K562 (cell line): ENCODE measurements at regions not wholly inside any gene's neighbourhood (a gene's known extent, or its start where the extent isn't known, plus 50 kb on each side); places are given as distances from the start of the nearest gene placed in this dataset.

Source experiments
- ATAC-seq: fragments of 200-7000 bp; cut with Tn5 transposase; 3 replicates; pipeline ENCODE4 v1.9.1; 2020; ENCODE audit warnings: moderate library complexity
- BruUV-seq: library from RNA; stranded (reverse); fragments of 400-500 nt; replicated peaks from 2 replicates; lab custom pipeline; 2021; lab: Mats Ljungman, UMichigan
- CTCF ChIA-PET: fragments of 300-600 bp; formaldehyde crosslinking; extraction: SDS; loops from one replicate; lab custom pipeline; 2021; ENCODE audit warnings: low intra/inter-chr PET ratio; lab: Yijun Ruan, JAX
- POLR2A ChIA-PET: fragments of 300-600, 350-650 bp; sonication (Branson Sonifier 250); formaldehyde crosslinking; extraction: SDS; loops from one replicate; lab custom pipeline; 2021; ENCODE audit warnings: antibody characterized with exemption, inconsistent platforms; lab: Yijun Ruan, JAX
- DNase-seq, 4 experiments: peaks; one replicate each; pipeline versions ENCODE4 v3.0.0 to v3.0.0-alpha.2; 2011 to 2018; ENCODE audit warnings: low spot score in 3 of 4, mixed read lengths in 3 of 4; ENCODE audit errors: extremely low read depth in 1 of 4
- FAIRE-seq: peaks from 2 replicates; lab custom pipeline; 2011; peaks lifted over from hg19 to GRCh38; lab: Jason Lieb, UNC
- H2AFZ ChIP-seq: 2 replicates; pipeline ENCODE4 v1.6.0; 2011; ENCODE audit warnings: low read depth, low read length, control low read depth, inconsistent platforms
- H3K27ac ChIP-seq: fragments of 200-600 bp; 3 replicates; pipeline ENCODE4 v1.8.0; 2011; ENCODE audit warnings: low read depth, mild to moderate bottlenecking, control low read depth, inconsistent platforms, low read length, moderate library complexity, mixed read lengths; ENCODE audit errors: extremely low read depth
- H3K27me3 ChIP-seq, 2 experiments: fragments of 300-600 bp in 1 of 2; 2 replicates in 1 of 2; 3 replicates in 1 of 2; pipeline versions ENCODE4 v1.6.0 to v1.8.0; 2011; ENCODE audit warnings: inconsistent platforms in 2 of 2, low read length in 2 of 2, mild to moderate bottlenecking in 1 of 2, mixed read lengths in 1 of 2, moderate library complexity in 1 of 2; ENCODE audit not compliant: control insufficient read depth in 2 of 2, insufficient read depth in 2 of 2
- H3K36me3 ChIP-seq: fragments of 300-600 bp; 3 replicates; pipeline ENCODE4 v1.8.0; 2011; ENCODE audit warnings: mild to moderate bottlenecking, low read length, inconsistent platforms; ENCODE audit not compliant: control insufficient read depth, insufficient read depth
- H3K4me1 ChIP-seq, 2 experiments: fragments of 200-600 bp in 1 of 2; replicated peaks in 1 of 2; 2 replicates in 1 of 2; 3 replicates in 1 of 2; pipeline versions ENCODE4 v1.5.1 to v1.8.0; 2011; ENCODE audit warnings: inconsistent platforms in 2 of 2, low read length in 2 of 2, mild to moderate bottlenecking in 1 of 2, mixed read lengths in 1 of 2, moderate library complexity in 1 of 2; ENCODE audit not compliant: control insufficient read depth in 2 of 2, insufficient read depth in 2 of 2
- H3K4me2 ChIP-seq: 2 replicates; pipeline ENCODE4 v1.6.1; 2011; ENCODE audit warnings: low read length, control low read depth, inconsistent platforms, mixed read lengths; ENCODE audit not compliant: insufficient read depth
- H3K4me3 ChIP-seq: fragments of 200-600 bp; sonication (generic), shearing (Covaris generic); 2 replicates; pipeline ENCODE4 v1.5.1; 2016; ENCODE audit warnings: control low read depth, inconsistent platforms
- H3K79me2 ChIP-seq: fragments of 200-600 bp; 3 replicates; pipeline ENCODE4 v1.8.0; 2011; ENCODE audit warnings: low read length, inconsistent platforms; ENCODE audit not compliant: control insufficient read depth, insufficient read depth
- H3K9ac ChIP-seq, 2 experiments: 2 replicates each; pipeline versions ENCODE4 v1.6.0 to v1.6.1; 2011; ENCODE audit warnings: low read depth in 2 of 2, low read length in 2 of 2, control low read depth in 1 of 2, inconsistent platforms in 1 of 2, mild to moderate bottlenecking in 1 of 2, mixed read lengths in 1 of 2; ENCODE audit not compliant: insufficient read depth in 1 of 2
- H3K9me1 ChIP-seq: one replicate; pipeline ENCODE4 v1.6.0; 2011; ENCODE audit warnings: inconsistent platforms, mild to moderate bottlenecking, low read length, moderate library complexity; ENCODE audit not compliant: control insufficient read depth, insufficient read depth
- H3K9me3 ChIP-seq: replicated peaks from 2 replicates; pipeline ENCODE4 v1.5.1; 2011; ENCODE audit warnings: low read depth, low read length, inconsistent platforms; ENCODE audit not compliant: control insufficient read depth, insufficient read depth
- H4K20me1 ChIP-seq: replicated peaks from 2 replicates; pipeline ENCODE4 v1.6.1; 2011; ENCODE audit warnings: low read length, inconsistent platforms, mixed read lengths; ENCODE audit not compliant: control insufficient read depth, insufficient read depth
- CGGBP1 ChIP-seq: fragments of 250-450 bp; sonication (Bioruptor Pico); IDR thresholded peaks from 2 replicates; pipeline ENCODE4 v1.9.0; 2021; ENCODE audit warnings: mild to moderate bottlenecking
- GABPB1 ChIP-seq: sonication (generic); formaldehyde crosslinking; IDR thresholded peaks from 2 replicates; pipeline ENCODE4 v1.8.0; 2022; ENCODE audit warnings: mild to moderate bottlenecking, missing genetic modification reagents
- IRF9 ChIP-seq: fragments of 450-650 bp; IDR thresholded peaks from 2 replicates; pipeline ENCODE4 v1.6.1; 2016; ENCODE audit warnings: missing biosample characterization, missing genetic modification characterization
- KLF6 ChIP-seq: fragments of 250-450 bp; sonication (Bioruptor Pico); IDR thresholded peaks from 2 replicates; pipeline ENCODE4 v1.4.0; 2020; ENCODE audit warnings: mild to moderate bottlenecking, moderate library complexity, borderline replicate concordance
- MEIS2 ChIP-seq: fragments of 450-650 bp; IDR thresholded peaks from 2 replicates; pipeline ENCODE4 v1.6.1; 2014; ENCODE audit warnings: mild to moderate bottlenecking; ENCODE audit not compliant: partially characterized antibody
- NONO ChIP-seq, 2 experiments: fragments of 200-400 bp in 1 of 2; fragments of 450-650 bp in 1 of 2; formaldehyde crosslinking in 1 of 2; IDR thresholded peaks; 2 replicates each; pipeline ENCODE4 v1.6.1; 2017; ENCODE audit warnings: low read depth in 2 of 2, mild to moderate bottlenecking in 2 of 2, moderate library complexity in 2 of 2, low read length in 1 of 2
- PKNOX1 ChIP-seq: fragments of 450-650 bp; IDR thresholded peaks from 2 replicates; pipeline ENCODE4 v1.6.1; 2016
- PRDM10 ChIP-seq: fragments of 450-650 bp; IDR thresholded peaks from 2 replicates; pipeline ENCODE4 v1.6.1; 2018; ENCODE audit not compliant: partially characterized antibody
- TFE3 ChIP-seq: fragments of 450-650 bp; formaldehyde crosslinking; IDR thresholded peaks from 2 replicates; pipeline ENCODE4 v1.4.0; 2020; ENCODE audit warnings: mild to moderate bottlenecking, mixed read lengths
- ZFP36 ChIP-seq: fragments of 150-350 bp; IDR thresholded peaks from 2 replicates; pipeline ENCODE4 v1.6.1; 2018; ENCODE audit warnings: low read length, low read depth; ENCODE audit not compliant: partially characterized antibody
- WGBS: fragments of 100-300 bp; shearing (Covaris generic); methylation state at CpG from one replicate; pipeline ENCODE4 v1.1.6; 2016; ENCODE audit warnings: low coverage, mixed read lengths; ENCODE audit not compliant: insufficient coverage; ENCODE audit errors: missing lambda C conversion rate; 5-methylcytosine and 5-hydroxymethylcytosine counted together
- in situ Hi-C: fragments of 300-500 bp; cut with MboI; formaldehyde crosslinking; loops from 4 replicates; pipeline ENCODE4 v1.15.0; 2018; ENCODE audit warnings: inconsistent platforms, mixed read lengths
- intact Hi-C: fragments of 100-400 bp; cut with micrococcal nuclease; formaldehyde crosslinking; loops from 2 replicates; pipeline ENCODE4 v1.14.2; 2022
- TF ChIP-seq, protein P1 (sequence below): IDR thresholded peaks from 2 replicates; pipeline ENCODE4 v1.6.1; 2016; ENCODE audit warnings: missing genetic modification characterization, missing compliant biosample characterization

DNA sequence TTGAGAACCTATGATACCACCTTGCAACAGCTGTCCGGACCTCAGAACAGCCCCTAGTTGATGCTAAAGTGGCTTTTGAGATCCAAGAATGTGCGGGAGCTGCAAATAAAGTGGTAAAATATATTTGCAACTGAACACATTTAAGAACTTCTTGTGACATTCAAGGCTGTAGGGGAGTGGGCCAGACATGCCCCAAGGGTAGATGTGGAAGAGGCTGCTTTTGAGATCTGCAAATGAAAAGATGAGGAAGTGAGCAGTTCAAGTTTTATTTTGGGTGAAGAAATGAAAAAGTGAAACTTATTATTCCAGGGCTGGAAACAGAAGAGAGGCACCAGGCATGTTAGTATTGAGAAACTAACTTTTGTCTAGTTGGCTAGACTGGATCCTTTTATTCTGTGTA is 359.5 kb upstream of the PLXNA2 start (continued):
- no peak for TF ChIP-seq TFE3 (CRISPR knock-in tag)

- no peaks in the 10 kb centered on the region for H3K36me3 ChIP-seq
- no peaks in the 10 kb centered on the region for H3K9me3 ChIP-seq
- BruUV-seq, result no TSS peak
- no peaks in the 10 kb centered on the region for H3K27me3 ChIP-seq
- no peak for ATAC-seq
- no peak overlapping the region for H3K4me3 ChIP-seq
- in situ Hi-C loops (no loop called here), intact Hi-C loops (no loop called here)
- no peak overlapping the region for H2AFZ ChIP-seq
- FAIRE-seq, result no peak
- no peaks in the 10 kb centered on the region for H3K9me1 ChIP-seq
- no peak for DNase-seq
- H3K79me2 ChIP-seq, result no peaks in the 10 kb centered on the region
- no peaks in the 10 kb centered on the region for H3K4me1 ChIP-seq
- no peak overlapping the region for H3K4me2 ChIP-seq
- H4K20me1 ChIP-seq, result no peaks in the 10 kb centered on the region
- H3K9ac ChIP-seq, result no peak overlapping the region
- WGBS, result 0% methylated on average over 4 of the region's 4 CpGs
- no peak overlapping the region for H3K27ac ChIP-seq
- ChIA-PET CTCF (no interaction called here), POLR2A (no interaction called here)
- TF ChIP-seq CGGBP1 (CRISPR knock-in tag) (no peak), PKNOX1 (peak; percentile 15; the same call in 1 of the 2 replicates), IRF9 (tag) (no peak), PRDM10 (no peak), GABPB1 (no peak), ZFP36 (no peak), MEIS2 (peak; percentile 51), KLF6 (CRISPR knock-in tag) (no peak), NONO (IDR thresholded peaks at IDR 0.05; ENCODE audit: low read depth in 2 of 2, low read length in 1 of 2) (no peak)
- TF ChIP-seq, protein P1, sequence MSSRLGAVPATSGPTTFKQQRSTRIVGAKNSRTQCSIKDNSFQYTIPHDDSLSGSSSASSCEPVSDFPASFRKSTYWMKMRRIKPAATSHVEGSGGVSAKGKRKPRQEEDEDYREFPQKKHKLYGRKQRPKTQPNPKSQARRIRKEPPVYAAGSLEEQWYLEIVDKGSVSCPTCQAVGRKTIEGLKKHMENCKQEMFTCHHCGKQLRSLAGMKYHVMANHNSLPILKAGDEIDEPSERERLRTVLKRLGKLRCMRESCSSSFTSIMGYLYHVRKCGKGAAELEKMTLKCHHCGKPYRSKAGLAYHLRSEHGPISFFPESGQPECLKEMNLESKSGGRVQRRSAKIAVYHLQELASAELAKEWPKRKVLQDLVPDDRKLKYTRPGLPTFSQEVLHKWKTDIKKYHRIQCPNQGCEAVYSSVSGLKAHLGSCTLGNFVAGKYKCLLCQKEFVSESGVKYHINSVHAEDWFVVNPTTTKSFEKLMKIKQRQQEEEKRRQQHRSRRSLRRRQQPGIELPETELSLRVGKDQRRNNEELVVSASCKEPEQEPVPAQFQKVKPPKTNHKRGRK (tag), result no peak
Measured at GRCh38 chr1:208604295-208604694, 360.1 kb upstream of the PLXNA2 start.
